NCI-H2196 (cell line): ENCODE measurements at regions not wholly inside any gene's neighbourhood (a gene's known extent, or its start where the extent isn't known, plus 50 kb on each side); places are given as distances from the start of the nearest gene placed in this dataset.

Experiments used
- DNase-seq: peaks from one replicate; lab custom pipeline; 2025; ENCODE audit not compliant: unreplicated experiment; lab: John Stamatoyannopoulos, UW

DNA sequence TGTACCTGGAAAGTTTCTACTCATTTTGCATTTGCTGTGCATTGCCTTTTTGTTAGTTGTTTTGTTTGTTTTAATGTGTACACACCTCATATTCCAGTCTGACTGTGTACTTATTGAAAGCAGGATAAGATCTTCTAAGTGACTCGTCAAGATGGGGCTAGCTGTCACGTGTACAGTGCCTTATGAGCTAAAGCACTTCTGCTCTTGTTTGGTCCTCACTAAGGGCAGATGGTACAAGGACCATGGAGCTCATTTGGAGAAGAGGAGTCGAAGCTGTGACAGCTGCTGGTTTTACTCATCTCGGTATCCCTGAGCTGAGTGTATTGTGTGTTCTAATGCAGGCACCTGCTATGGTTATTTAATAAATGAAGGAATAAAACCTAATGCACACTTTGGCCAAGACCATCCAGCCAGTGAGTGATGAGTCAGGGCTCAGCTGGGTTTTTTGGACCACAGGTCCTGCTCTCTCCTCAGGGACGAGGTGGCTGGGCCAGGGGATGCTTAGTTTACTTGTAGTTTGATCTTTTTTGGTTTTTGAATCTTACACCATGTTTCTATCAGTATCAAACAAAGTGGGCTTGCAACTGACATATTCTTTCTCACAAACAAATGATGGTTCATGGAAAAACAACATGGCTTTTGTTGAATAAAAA is 152.5 kb upstream of the APCDD1 start:
- no peak for DNase-seq

DNA sequence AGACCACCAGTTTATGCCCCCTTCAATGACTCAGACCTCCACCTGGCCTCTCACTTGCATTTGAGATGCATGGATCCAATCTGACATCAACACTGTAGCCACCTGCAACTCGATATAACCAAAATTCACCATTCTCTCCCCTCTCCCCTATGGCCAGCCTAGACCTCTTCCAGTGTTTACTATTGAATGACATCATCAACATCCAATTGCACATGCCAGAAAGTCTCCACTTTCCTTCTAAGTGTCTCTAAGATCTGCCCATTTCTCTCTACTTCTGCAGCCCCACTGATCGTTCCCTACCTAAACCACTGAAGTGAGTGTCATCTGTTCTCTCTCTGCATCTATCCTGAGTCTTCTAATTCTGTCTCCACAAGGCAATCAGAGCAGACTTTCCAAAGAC is 151.3 kb upstream of the APCDD1 start:
- no peak for DNase-seq

- DNase-seq, result no peak
Observed at GRCh38 chr18:10304853-10305252, 149.6 kb upstream of the APCDD1 start.

GRCh38 chr18:10306779-10307178 is 147.7 kb upstream of the APCDD1 start:
- no peak for DNase-seq

- DNase-seq, result no peak
Observed at GRCh38 chr18:10308154-10308553, 146.3 kb upstream of the APCDD1 start.

GRCh38 chr18:10310626-10311025 is 143.8 kb upstream of the APCDD1 start:
- no peak for DNase-seq

GRCh38 chr18:10312326-10313015 is 142.0 kb upstream of the APCDD1 start:
- no peak for DNase-seq

GRCh38 chr18:10313016-10313342 is 141.5 kb upstream of the APCDD1 start:
- DNase-seq, result no peak

- no peak for DNase-seq
Observed at GRCh38 chr18:10314066-10314465, 140.4 kb upstream of the APCDD1 start.

DNA sequence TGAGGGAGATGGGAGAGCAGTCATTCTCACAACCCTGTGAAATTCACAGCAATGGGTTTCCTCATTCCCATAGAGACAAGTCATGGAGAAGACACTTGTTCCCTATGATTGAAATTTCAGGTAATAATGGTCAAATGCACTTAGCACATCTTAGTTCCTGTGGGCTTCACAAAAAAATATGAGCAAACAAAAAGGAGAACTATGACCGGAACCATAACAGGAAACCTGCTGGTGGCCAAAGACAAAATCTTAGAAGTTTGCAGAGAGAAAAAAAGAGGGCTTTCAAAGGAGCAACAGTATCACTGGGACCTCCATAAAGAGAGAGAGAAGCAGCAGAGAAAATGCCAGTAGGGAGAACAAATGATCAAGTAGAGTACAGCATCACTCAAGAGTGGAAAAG is 138.9 kb upstream of the APCDD1 start:
- no peak for DNase-seq

DNA sequence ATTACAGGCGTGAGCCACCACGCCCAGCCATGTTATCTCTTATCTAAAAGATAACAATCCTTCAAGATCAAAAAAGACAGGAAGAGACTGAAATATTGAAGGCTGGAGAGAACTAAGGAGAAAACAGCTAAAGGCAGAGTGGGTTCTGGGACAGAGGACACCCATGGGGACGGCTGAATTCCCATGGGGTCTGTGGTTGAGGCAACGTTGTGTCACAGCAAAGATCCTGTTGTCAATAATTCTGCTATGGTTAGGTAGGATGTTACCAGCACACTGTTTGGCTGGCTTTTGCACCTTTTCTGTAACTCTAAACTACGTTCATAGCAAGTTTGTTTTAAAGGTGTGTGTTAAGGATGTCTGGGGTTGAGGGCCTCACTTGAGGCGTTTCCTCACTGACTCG is 137.7 kb upstream of the APCDD1 start:
- no peak for DNase-seq

DNA sequence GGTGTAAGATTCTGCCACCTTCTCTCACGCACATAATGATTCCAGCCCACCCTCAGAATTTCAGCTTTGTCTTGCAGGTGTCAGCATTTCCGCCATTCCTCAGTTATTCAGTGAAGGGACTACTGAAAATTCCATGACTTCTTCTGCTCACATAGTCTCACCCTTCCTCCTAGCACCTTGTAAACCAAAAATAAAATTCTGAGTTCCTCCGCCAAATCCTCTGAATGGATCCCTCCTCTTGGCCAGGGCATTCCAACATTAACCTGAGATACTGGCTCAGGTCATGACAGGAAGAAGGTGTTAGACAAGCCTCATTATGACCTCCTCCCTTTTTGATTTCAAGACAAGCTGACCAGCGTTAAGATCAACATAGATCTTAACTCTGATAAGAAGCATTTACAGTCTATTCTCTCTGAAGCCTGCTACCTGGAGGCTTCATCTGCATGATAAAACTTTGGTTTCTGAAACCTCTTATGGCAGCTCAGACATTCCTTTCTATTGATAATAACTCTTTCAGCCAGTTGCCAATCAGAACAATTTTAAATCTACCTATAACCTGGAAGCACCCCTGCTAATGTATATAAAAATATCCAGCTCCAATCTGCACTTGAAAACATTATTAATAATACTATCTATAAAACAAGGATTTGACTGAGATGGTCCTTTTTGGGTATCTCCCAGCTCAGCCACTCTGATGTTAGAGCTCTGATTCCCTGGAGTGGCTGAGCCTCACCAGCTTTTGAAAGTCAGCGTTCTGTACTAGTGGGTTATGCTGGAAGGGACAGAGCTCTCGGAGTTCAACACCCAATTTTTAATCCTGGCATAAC is 136.4 kb upstream of the APCDD1 start:
- no peak for DNase-seq

GRCh38 chr18:10318691-10318970 is 135.8 kb upstream of the APCDD1 start:
- DNase-seq, result no peak

GRCh38 chr18:10319026-10319425 is 135.4 kb upstream of the APCDD1 start:
- no peak for DNase-seq

DNA sequence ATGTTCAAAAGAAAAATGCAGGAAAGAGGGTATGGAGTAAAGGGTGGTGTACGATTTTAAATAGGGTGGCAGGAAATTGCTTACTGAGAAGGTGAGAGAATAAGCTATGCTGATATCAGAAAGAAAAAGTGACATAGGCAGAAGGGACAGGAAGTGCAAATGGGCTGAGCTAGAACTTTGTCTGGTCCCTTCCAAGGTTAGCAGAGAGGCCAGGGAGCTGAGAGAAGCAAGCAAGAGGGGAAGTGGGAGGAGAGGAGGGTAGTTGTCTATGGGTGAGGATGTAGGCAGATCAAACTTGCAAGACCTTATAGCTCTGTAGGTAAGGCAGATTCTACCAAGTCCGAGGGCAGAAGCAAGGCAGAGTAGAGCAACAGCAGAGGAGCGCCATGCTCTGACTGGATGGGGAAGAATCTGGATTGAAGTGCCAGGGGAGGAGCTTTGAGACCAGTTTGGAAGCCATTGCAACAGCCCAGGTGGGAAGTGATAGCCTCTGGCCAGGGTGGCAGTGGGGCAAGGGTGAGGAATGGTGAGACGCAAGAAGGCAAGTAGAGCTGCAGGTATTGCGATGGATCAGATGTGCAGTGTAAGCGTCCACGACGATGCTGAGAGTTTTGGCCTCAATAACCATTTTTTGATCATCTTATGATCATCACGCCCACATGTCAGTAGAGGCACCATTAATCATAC is 134.4 kb upstream of the APCDD1 start:
- DNase-seq, result no peak

- DNase-seq, result no peak
Observed at GRCh38 chr18:10320791-10321190, 133.6 kb upstream of the APCDD1 start.

- no peak for DNase-seq
Observed at GRCh38 chr18:10321576-10321975, 132.9 kb upstream of the APCDD1 start.

GRCh38 chr18:10322004-10322403 is 132.4 kb upstream of the APCDD1 start:
- no peak for DNase-seq

DNA sequence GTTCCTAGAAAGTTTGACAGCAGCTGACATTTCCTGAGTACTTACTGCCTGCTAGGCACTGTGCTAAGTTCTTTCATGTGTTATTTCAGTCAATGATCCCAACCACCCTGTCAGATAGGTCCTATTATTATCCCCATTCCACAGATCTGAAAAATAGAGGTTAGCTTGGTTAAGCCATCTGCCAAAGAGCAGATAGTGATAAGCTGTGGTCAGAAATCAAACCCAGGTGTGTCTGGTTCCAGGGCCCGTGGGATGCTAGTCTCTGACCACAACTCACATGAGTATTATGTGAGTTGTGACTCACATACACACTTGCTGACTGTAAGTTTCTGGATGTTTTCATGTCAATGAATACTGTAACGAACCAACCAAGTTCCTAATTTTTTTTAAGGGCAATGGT is 132.0 kb upstream of the APCDD1 start:
- no peak for DNase-seq

DNA sequence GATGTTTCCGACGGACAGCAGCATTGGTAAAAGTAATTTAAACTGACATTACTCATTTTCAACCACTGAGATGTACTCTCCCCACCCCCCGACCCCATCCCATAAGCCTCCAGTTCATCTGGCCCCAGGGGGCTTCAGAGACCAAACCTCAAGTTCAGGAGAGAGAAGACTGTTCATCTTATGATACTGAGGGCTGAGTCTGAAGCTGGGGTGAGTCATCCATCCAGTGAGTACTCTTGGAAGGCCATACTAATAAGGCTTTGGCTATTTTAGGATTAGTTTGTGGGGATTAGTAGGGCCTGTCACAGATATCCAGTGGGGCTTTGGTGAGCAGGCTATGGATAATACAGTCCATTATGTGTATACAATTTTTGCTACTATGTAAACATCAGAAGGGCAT is 125.3 kb upstream of the APCDD1 start:
- no peak for DNase-seq

GRCh38 chr18:10330428-10330827 is 124.0 kb upstream of the APCDD1 start:
- DNase-seq, result no peak

DNA sequence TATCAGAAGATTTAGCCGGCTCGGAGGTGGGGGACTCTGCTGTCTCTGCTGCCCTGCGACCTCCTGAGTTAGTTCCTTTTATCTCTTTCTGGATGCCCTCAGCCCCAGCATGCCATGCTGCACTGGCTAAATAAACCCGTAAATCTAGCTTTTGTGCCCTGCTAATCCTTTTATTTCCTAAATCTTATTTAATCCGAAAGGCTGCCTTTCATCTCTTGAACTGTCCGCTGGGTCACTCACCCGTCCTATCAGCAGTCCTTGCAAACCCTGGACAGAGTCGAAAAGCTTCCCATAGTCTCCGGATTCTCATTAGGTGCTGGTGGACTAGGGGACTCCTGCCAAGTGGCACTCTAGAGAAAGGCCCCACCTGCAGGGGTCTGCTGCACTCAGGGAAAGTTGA is 122.0 kb upstream of the APCDD1 start:
- no peak for DNase-seq
